ENCODE measurements at regions not wholly inside any gene's neighbourhood (a gene's known extent, or its start where the extent isn't known, plus 50 kb on each side); places are given as distances from the start of the nearest gene placed in this dataset.
"Not testable (repeated sequence)": the region's sequence is repeated elsewhere in the genome, so short reads cannot be mapped to it uniquely, and the experiment has no call there.

DNA sequence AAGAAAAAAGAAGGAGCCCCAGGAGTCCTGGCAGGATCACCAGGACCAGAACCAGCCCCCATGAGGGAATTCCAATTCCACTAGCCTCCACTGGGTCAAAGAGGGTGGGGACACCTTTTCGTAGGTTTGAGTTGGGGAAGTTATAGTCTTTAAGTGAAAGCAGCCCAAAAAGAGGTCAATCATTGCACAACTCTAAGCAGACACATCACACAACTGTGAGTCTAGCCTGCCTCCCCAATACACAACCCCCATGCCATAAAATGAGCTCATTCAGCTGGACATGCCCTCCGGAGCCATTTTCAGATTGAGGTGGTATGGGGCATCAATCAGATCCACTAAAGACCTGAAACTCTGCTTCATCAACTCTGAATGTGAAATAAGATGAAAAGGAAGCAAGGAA lies 179.9 kb downstream of the NPHP4 start:
- no peak for DNase-seq

DNA sequence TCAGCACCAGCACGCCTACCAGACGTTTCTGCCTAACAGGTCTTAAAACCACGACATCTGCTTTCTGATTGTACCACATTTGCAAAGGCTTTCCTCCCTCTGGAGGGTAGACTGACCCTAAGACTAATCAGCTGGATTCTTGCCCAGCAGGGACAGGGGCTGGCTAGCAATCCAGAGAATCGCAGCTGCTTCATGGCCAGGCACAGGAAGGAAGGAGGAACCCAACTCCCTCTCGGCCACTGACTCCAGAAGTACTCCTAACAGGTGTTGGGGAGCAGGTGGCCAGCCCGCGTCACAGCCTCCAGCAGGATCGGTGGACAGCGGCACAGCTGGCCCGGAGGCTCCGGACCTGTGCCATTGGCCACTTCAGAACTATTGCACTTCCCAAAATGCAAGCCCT lies 180.8 kb downstream of the NPHP4 start:
- peak; percentile 43 for DNase-seq

DNA sequence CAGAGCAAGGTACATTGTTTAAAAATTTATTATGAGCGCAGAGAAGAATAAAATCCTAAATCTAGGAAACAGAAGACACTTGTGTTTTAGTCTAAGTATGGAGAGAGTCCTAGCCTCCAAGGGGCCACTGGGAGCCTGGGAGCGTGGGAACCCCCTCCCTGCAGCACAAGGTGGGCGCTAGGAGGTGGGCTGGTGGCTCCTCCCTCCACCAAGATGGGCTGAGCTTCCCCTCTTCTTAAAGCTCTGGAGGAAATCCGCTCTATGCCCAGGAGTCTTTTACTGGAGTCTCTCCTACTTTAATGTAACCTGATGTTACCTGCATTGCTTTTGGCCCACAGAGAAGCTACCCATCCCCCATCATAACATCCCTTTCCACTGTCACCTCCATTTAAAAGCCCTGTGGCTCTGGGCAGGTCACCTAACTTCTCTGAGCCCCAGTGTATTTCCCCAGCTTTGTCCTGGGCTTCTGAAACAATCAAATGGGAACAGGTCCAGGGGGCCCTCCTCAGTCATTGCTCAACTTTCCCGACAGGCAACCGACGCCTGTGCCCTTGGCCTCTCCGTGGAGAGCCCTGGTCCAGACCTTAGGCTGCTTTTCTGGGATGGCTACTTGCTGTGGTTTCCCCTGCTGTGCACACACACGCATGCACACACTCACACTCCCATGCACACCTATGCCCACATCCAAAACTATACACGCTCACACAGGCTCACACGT lies 181.5 kb downstream of the NPHP4 start:
- DNase-seq = no peak

DNA sequence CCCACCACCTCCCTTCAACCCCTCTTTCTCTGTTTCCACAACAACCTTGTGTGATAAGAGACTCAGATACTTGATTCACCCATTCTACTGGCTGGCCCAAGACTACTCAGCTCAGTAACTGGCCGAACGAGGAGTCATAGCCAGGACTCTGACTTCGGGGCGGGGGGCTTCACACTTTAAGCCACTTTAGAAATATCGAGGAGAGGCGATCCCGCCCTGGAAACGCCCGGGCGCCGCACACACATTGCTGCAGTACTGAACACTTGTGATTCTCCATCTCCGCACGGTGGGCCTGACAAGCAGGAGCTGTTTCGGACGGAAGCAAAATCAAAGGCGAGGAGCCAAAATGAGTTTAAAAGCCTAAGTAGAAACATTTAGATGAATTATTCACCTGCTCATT lies 182.1 kb downstream of the NPHP4 start:
- no peak for DNase-seq

DNA sequence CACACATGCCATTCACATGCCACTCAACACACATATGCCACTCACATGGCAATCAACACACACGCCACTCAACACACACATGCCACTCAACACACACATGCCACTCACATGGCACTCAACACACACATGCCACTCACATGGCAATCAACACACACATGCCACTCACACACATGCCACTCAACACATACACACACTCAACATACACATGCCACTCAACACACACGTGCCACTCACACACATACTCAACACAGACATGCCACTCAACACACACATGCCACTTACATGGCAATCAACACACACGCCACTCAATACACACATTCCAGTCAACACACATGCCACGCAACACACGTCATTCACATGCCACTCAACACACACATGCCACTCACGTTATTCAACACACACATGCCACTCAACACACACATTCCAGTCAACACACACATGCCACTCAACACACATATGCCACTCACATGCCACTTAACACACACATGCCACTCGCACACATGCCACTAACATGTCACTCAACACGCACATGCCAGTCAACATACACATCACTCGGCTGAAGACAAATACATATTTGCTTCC lies 182.9 kb downstream of the NPHP4 start:
- no peak for DNase-seq

DNA sequence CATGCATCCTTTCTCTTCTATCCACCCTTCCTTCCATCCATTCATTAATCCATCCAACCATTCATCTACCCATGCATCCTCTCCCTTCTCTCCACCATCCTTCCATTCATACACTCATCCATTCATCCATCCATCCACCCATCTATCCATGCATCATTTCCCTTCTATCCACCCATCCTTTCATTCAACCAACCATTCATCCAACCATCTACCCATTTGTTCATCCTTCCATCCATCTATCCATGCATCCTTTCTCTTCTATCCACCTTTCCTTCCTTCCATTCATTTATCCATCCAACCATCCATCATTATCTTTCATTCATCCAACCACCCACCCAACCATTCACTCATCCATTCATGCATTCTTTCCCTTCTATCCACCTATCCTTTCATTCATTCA lies 188.4 kb downstream of the NPHP4 start:
- DNase-seq = no peak

DNA sequence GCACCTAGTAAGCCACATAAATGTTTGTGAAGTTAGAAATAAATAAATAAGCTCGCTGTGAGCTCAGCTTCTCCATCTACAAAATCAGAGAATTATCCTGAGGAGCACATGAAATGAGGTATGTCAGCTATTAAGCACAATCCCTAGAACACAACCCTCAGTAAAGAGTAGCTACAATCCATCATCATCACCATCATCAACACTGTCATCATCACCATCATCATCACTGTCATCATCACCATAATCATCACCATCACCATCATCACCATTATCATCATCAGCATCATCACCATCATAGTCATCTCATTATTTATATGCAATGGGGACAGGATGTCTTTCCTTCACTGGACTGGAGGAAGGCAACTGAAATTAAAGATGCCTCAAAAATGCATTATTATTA lies 189.6 kb downstream of the NPHP4 start:
- no peak for DNase-seq

DNA sequence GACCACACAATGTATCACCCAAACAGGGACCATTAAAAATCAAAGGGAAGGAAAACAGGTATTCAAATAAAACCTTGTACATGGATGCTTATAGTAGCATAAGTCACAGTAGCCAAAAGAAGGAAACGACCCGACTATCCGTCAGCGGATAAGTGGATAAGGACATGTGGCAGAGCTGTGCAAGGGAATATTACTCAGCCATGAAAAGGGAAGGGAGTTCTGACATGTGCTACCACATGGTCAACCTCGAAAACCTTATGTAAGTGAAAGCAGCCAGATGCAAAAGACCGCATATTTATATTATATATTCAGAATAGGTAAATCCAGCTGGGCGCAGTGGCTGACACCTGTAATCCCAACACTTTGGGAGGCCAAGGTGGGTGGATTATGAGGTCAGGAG lies 193.3 kb downstream of the NPHP4 start:
- no peak for DNase-seq

DNA sequence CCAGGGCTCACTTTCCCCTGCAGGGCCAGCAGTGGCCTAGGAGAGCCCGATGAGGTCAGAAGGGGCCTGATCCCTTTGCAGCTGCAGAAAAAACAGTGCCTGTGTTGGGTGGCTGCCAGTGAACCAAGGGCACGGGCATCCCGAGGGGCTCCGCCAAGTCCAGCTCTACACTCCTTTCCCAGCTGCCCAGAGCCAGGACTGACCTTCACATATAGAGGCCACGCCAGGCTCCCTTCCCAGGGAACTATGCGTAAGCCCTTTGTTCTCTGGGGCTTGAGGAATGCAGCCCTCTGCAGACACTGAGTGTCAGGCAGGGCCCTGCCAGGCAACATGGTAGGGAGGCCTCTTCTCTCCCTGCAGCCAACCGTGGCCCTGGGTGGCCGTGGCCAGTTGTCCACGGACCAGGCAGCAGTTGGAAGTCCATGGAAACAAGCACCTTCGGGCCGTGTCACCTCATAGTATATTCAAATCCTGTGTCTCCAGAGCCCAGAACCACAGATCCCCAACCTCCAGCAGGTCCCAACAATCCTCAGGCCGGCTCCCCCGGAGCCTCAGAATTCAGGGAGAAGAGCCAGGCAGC lies 194.0 kb downstream of the NPHP4 start:
- DNase-seq = no peak

DNA sequence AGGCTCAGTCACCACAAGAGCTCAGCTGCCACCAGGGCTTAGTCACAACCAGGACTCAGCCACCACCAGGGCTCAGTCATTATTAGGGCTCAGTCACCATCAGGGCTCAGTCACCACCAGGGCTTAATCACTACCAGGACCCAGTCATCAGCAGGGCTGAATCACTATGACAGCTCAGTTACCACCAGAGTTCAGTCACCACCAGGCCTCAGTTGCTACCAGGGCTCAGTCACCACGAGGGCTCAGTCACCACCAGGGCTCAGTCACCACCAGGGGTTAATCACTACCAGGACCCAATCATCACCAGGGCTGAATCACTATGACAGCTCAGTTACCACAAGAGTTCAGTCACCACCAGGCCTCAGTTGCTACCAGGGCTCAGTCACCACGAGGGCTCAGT lies 196.2 kb downstream of the NPHP4 start:
- DNase-seq = no peak

DNA sequence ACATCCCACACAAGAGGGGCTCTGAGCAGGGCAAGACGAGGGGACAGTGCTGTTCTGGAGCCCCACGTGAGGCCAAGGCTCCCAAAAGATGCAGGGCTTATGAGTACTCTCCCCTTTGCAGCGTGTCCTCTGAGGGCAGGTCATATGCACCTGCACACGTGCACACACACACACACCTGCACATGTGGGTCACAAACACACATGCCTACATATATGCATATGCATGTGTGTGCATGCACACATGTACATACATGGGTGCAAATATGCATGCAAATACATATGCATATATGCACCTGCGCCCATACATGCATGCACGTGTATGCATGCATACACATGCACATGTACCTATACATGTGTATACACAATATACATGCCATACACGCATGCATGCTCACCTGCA lies 197.9 kb downstream of the NPHP4 start:
- DNase-seq = no peak

DNA sequence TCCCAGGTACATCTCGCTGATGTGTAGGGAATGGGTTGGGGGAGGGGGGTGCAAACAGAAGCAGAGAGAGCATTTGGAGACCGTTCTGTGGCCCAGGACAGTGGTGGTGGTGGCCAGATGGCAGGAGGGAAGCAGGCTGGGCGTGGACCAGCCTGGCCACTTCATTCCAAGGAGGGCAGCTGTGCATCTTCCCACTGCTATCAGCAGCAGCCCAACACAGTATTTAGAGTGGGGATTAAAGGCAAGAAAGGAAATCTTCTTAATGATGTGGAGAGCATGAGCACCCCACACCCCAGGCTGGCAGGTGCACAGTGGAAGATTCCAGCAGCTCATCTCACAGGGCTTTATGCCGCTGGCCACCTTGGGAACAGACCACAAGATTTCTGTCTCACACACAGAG lies 198.7 kb downstream of the NPHP4 start:
- DNase-seq = no peak

DNA sequence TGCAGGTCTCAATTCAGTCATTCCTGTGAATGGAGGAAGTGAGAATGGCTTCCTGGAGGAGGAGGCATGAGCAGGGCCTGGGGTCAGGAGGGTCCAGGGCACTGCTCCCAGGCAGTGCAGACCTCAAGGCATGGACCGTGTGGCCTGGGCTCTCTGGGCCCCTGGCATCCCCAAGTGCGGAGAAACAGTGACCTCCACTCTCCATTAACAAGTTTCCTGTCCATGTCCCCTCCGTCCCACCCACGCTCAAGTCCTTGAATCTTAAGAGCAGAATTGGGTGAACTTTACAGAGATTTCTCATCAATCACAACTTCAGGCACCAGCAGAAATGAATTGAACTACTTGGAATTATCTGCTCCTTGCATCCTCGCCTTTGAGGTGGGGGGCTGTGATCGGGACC lies 211.1 kb downstream of the NPHP4 start:
- no peak for DNase-seq

DNA sequence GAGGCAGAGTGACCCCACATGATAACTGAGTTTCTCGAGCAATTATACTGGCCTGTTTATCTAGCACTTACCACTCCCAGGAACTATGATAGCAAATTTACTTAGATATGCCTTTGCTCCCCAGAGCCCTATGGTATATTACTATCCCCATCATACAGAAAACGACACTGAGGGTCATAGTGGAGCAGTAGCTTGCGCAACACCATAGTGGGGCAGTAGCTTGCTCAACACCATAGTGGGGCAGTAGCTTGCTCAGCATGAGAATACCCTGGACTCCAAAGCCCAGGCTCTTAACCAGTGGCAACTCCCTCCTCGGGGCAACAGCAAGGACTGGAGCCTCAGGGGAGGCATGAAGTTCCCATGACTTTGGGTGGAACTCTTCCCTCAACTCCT lies 211.9 kb downstream of the NPHP4 start:
- no peak for DNase-seq

DNA sequence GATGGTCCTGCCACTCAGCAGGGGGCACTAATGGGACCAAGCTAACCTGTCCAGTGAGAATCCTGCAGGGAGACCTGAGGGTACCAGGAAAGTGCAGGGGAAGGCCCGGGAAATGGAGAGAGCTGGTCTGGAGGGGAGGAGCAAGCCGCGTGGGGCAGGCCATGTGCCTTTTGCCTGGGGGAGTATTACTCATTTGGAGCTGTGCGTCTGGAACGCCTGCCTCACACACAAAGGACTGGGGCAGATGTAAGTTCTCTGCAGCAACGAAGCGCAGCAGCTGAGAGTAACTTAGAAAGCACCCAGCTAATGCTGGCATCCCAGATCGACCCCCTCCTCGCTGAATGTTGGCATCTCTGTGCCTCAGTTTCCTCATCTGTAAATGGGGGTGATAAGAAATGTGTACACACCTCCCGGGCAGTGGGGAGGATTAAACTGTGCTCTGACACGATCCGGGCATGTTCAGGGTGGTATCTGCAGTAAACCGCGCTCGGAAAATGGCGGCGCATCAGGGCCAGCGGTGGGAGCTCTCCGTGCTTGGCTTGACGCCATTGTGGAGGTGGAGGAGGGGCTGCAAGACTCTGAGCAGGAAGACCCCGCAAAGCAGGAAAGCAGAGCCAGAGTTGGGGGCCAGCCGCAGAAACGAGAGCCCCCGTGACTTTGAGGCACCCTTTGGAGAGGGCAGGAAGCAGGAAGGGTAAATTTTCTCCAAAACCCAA lies 212.5 kb downstream of the NPHP4 start:
- no peak for DNase-seq

DNA sequence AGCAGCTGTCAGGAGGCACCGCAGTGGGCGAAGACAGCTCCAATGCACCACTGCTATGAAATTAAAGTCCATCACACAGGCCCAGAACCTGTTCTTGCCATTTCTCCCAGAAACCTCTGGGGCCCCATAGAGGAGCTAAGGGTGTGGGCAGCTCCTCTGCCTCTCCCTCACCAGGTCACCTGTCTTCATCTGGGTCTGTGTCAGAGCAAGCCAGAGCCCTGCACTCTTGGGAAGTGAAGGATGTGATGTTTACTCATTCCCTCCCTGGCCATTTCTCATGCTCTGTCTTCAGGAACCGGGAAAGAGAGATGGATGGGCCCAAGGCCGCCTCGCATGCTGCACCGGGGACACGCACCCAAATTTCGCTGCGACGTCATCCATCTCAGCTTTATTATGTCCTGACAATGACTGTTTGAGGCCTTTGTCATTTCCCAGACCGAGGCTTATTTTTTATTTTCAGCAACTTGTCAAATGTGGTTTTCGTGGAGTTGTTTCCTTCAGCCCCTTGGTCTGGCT lies 216.1 kb downstream of the NPHP4 start:
- no peak for DNase-seq

DNA sequence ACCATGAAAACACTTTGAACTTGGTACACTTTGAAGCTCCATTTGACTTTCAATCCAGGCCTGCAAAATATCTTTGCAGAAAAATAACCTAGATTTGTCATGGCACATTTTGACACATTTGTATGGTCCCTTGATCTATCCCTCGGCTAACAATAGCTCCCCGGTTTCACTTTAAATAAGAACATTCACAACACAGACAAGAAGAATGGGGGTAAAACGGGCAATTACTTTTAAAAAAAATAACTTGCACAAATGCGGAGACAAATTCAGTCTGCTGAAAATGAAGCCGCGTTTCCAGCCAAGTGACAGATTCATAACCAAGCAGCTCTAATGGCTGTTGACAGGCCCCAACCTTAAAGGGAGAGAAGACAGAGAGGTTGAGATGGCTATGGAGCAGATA lies 218.2 kb downstream of the NPHP4 start:
- no peak for DNase-seq

DNA sequence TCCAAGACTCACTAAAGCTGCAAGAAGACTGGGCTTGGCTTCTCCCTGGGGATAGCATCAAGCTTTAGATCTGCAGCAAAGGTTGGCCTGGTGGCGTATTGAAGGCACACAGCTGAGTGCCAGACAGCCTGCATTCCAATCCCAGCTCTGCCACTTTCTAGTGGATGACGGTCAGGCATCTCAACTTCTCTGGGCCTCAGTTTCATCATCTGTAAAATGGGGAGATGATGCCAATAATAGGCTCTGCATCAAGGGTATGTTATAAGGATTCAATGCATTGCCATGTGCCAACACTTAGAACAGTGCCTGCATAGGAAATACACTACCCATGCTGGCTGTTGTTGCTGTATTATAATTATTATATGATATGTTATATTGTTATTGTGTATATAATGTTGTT lies 220.4 kb downstream of the NPHP4 start:
- no peak for DNase-seq

DNA sequence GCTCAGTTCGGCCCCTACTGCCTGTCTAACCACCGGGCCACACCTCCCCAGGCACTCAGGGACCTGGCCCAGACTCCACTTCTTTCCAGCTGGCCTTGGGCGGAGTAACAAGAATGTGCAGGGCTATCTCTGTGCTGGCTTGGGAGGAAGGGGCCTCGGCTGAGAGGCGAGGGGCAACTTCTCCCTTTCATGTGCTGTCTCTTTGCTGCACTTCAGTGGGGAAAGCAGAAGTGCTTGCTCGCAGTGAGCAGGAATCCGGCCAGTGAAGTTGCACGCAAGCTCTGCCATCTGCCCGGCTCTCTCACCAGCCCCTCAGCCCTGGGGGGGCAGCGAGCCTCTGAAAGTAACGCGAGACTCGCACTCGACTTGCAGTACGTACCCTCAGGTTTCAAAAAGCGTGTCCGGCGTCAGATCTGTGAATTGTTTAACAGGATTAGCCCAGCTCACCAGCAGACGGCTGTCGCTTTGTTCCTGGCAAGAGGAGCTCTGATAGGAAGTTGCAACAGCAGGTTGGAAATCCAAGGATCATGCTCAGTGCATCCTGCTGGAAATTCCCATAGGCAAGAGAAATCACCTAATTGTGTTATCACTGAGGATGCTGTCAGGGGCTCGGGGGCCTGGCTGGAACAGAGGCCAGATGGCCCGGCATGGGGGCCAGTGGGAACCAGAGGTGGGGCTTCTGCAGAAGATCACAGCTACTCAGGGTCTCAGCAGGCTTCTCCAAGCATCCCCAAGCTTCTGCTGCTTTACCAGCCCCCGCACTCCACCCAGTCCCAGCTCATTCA lies 221.1 kb downstream of the NPHP4 start:
- peak; percentile 58 for DNase-seq

DNA sequence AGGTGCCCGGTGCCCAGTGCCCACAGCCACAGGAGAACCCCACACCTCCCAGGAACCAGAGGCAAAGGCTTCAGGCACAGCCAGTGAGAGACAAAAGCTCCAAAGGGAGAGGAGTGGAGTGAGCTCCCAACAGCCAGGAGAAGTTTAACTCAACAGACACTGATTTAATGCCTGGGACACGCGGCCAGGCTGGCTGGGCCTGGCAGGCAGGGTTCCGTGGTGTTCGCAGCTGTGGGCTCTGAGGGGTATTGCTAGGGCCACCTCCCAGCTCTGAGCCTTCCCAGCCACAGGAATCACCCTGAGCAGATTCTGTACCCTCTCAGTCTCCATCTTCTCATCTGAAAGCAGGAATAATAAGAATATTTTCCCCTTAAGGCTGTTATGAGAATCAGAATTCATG lies 222.5 kb downstream of the NPHP4 start:
- no peak for DNase-seq

DNA sequence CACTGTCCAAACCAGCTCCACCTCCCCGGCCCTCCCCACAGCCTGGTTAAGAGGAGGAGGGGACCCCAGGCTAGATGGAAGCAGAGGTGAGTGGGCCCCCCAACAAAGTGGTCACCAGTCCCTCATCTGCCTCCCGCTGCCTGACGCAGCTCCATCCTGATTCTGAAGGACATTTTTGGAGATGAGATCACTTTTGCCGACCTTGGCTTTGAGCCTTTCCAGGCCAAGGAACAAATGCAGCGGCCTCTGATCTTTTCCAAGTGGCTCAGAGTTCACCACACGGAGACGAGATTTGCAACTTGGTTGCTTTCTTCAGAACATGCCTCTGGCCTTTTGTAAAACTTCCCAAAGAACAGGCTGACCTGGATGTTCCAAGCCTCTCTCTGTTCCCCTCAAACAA lies 223.1 kb downstream of the NPHP4 start:
- no peak for DNase-seq

DNA sequence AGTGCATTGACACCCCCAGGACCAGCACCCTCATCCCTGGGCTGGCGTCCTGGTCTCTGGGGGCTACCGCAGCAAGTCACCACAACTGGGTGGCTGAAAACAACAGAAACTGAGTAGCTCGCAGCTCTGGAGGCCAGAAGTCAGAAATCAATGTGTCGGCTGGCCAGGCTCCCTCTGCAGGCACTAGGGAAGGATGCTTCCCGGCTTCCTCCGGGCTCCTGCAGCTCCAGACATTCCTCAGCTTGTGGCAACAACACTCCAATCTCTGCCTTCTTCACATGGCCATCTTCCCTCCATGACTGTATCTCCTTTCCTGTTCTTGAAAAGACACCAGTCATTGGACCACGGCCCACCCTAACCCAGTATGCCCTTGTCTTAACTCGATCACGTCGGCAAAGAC lies 224.2 kb downstream of the NPHP4 start:
- DNase-seq = no peak

DNA sequence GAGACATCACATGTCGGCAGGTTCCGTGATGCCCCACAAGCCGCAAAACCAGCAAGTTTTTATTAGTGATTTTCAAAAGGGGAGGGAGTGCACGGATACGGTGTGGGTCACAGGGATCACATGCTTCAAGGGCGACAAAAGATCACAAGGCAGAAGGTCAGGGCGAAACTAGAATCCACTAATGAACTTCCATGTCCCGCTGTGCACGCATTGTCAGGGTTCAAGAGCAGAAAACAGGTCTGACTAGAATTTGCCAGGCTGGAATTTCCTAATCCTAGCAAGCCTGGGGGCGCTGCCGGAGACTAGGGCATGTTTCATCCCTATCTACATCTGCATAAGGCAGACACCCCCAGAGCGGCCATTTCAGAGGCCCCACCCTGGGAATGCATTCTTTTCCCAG lies 225.2 kb downstream of the NPHP4 start:
- not testable (repeated sequence) for DNase-seq
